ENCODE measurements at regions not wholly inside any gene's neighbourhood (a gene's known extent, or its start where the extent isn't known, plus 50 kb on each side); places are given as distances from the start of the nearest gene placed in this dataset.

- Histone ChIP-seq H3K4me3 (replicated peaks in 1 of 2; ENCODE audit: low read depth in 1 of 2, low read length in 2 of 2) (no peak overlapping the region), H4K20me1 (ENCODE audit: insufficient read depth) (no peaks in the 10 kb centered on the region), H3K27ac (ENCODE audit: low read depth, low read length) (no peak overlapping the region), H3K9ac (ENCODE audit: low read length) (no peak overlapping the region), H3K27me3 (ENCODE audit: insufficient read depth, low read length) (no peaks in the 10 kb centered on the region), H3K4me2 (ENCODE audit: low read length) (no peak overlapping the region), H3K9me2 (ENCODE audit: insufficient read depth) (no peaks in the 10 kb centered on the region), H3K36me3 (ENCODE audit: control insufficient read depth in 1 of 2, insufficient read depth in 2 of 2, low read length in 2 of 2) (no peaks in the 10 kb centered on the region), H3K4me1 (ENCODE audit: control insufficient read depth in 1 of 2, insufficient read depth in 2 of 2, low read length in 2 of 2) (no peaks in the 10 kb centered on the region), H3K9me3 (ENCODE audit: control insufficient read depth in 1 of 2, insufficient read depth in 1 of 2, low read depth in 1 of 2, low read length in 2 of 2) (peaks cover 38 to 58% of the 10 kb centered on the region in 2 experiments), H3K79me2 (ENCODE audit: insufficient read depth, low read length) (no peaks in the 10 kb centered on the region), H2AFZ (ENCODE audit: low read depth, low read length, poor library complexity, severe bottlenecking) (no peak overlapping the region)
- ChIA-PET POLR2A (no interaction called here), RAD21 (ENCODE audit: low non-redundant PET in 1 of 2, low total read pairs in 2 of 2, uncharacterized antibody in 2 of 2, unreplicated experiment in 2 of 2) (no interaction called here), CTCF (no interaction called here)
- no TSS peak for BruUV-seq (replicated peaks)
- intact Hi-C loops (cut with micrococcal nuclease): no loop called here
- ATAC-seq (no peak), DNase-seq (ENCODE audit: low read depth, low spot score) (no peak)
- TF ChIP-seq YY1 (IDR thresholded peaks at IDR 0.05; ENCODE audit: extremely low read depth, insufficient replicate concordance, low read depth, low read length) (no peak), MAX (IDR thresholded peaks at IDR 0.05) (no peak), SRF (IDR thresholded peaks at IDR 0.05; ENCODE audit: low read depth) (no peak), CBX3 (IDR thresholded peaks at IDR 0.05; ENCODE audit: low read depth) (no peak), JUND (IDR thresholded peaks at IDR 0.05) (no peak), REST (IDR thresholded peaks at IDR 0.05; ENCODE audit: low read depth) (no peak), POLR2A (IDR thresholded peaks at IDR 0.05; ENCODE audit: borderline replicate concordance, extremely low read depth, insufficient read depth, insufficient read length) (no peak), EGR1 (IDR thresholded peaks at IDR 0.05; ENCODE audit: low read depth) (no peak), POLR2AphosphoS5 (IDR thresholded peaks at IDR 0.05; ENCODE audit: low read depth, low read length) (no peak), CEBPB (IDR thresholded peaks at IDR 0.05; ENCODE audit: low read depth) (no peak), ZNF274 (IDR thresholded peaks at IDR 0.05; ENCODE audit: low read depth, low read length) (no peak), EZH2 (IDR thresholded peaks at IDR 0.05) (no peak), SP1 (IDR thresholded peaks at IDR 0.05; ENCODE audit: low read depth) (no peak), ATF3 (IDR thresholded peaks at IDR 0.05) (no peak), ZFX (IDR thresholded peaks at IDR 0.05) (no peak), TCF7L2 (IDR thresholded peaks at IDR 0.05; ENCODE audit: borderline replicate concordance, extremely low read depth, insufficient read depth, insufficient read length) (no peak), EZH2phosphoT487 (IDR thresholded peaks at IDR 0.05; ENCODE audit: borderline replicate concordance) (no peak), FOSL1 (IDR thresholded peaks at IDR 0.05; ENCODE audit: low read depth) (no peak), ELF1 (IDR thresholded peaks at IDR 0.05; ENCODE audit: borderline replicate concordance, low read depth) (no peak)
Measured at GRCh38 chr17:53249036-53249435, 573.7 kb upstream of the KIF2B start.

Data from HCT116 (cell line).